SK-N-SH treated with all-trans-retinoic acid at 6 μM for 48 hours (cell line): ENCODE measurements at regions not wholly inside any gene's neighbourhood (a gene's known extent, or its start where the extent isn't known, plus 50 kb on each side); places are given as distances from the start of the nearest gene placed in this dataset.

Experiments
- CSDC2 ChIP-seq: fragments of 250-450 bp; sonication (Bioruptor Pico); IDR thresholded peaks from 2 replicates; pipeline ENCODE4 v1.5.0; 2020; ENCODE audit warnings: mild to moderate bottlenecking, moderate library complexity
- ESRRG ChIP-seq: fragments of 250-450 bp; sonication (Bioruptor Pico); IDR thresholded peaks from 2 replicates; pipeline ENCODE4 v1.6.1; 2021; ENCODE audit warnings: mild to moderate bottlenecking
- GLIS3 ChIP-seq: fragments of 250-450 bp; sonication (Bioruptor Pico); IDR thresholded peaks from 2 replicates; pipeline ENCODE4 v1.5.0; 2020; ENCODE audit warnings: mild to moderate bottlenecking, moderate library complexity
- RARB ChIP-seq: fragments of 250-450 bp; sonication (Bioruptor Pico); IDR thresholded peaks from 2 replicates; pipeline ENCODE4 v1.8.0; 2021; ENCODE audit warnings: mild to moderate bottlenecking, moderate library complexity
- ZFP30 ChIP-seq: fragments of 450-650 bp; formaldehyde crosslinking; IDR thresholded peaks from 2 replicates; pipeline ENCODE4 v1.5.0; 2022; ENCODE audit warnings: mild to moderate bottlenecking, moderate library complexity
- ZNF8 ChIP-seq: fragments of 450-650 bp; formaldehyde crosslinking; IDR thresholded peaks from 2 replicates; pipeline ENCODE4 v1.5.0; 2020; ENCODE audit warnings: mild to moderate bottlenecking, moderate library complexity
- TF ChIP-seq, protein P1 (sequence below): fragments of 250-450 bp; sonication (Bioruptor Pico); IDR thresholded peaks from 2 replicates; pipeline ENCODE4 v1.8.0; 2020; ENCODE audit warnings: mild to moderate bottlenecking, moderate library complexity, borderline replicate concordance
- TF ChIP-seq, protein P2 (sequence below): fragments of 250-450 bp; sonication (Bioruptor Pico); IDR thresholded peaks from 2 replicates; pipeline ENCODE4 v1.8.0; 2021; ENCODE audit warnings: low read depth, mild to moderate bottlenecking, moderate library complexity, borderline replicate concordance
- TF ChIP-seq, protein P3 (sequence below): fragments of 250-450 bp; sonication (Bioruptor Pico); IDR thresholded peaks from 2 replicates; pipeline ENCODE4 v1.5.0; 2020; ENCODE audit warnings: mild to moderate bottlenecking, moderate library complexity

DNA sequence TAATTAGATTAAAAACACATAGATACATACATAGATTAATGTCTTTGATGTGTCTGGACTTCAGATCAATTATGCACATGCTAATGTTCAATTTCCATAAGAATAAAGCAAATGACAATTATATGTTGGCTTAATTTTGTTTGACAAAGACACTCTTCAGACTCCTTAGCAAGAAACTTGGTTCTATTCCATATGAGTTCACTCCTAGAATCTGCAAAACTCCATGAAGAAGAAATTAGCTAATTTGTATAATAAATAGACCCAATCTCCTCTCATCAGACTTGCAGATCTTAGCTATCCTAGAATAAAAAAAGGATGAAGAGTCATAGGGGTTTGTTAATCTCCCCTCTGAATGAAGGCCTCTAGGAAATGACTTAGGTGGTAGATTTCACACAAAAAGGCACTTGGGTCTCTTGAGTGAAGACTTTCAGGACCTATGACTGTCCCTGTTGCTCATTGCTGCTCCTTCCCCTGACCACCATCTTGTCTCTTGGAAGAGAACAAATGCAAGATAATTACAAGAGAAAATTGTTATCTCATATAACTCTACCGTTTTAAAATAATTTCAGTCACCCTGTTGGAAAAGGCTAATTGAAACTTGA lies 302.2 kb downstream of the EFNB2 start:
- TF ChIP-seq, protein P1, sequence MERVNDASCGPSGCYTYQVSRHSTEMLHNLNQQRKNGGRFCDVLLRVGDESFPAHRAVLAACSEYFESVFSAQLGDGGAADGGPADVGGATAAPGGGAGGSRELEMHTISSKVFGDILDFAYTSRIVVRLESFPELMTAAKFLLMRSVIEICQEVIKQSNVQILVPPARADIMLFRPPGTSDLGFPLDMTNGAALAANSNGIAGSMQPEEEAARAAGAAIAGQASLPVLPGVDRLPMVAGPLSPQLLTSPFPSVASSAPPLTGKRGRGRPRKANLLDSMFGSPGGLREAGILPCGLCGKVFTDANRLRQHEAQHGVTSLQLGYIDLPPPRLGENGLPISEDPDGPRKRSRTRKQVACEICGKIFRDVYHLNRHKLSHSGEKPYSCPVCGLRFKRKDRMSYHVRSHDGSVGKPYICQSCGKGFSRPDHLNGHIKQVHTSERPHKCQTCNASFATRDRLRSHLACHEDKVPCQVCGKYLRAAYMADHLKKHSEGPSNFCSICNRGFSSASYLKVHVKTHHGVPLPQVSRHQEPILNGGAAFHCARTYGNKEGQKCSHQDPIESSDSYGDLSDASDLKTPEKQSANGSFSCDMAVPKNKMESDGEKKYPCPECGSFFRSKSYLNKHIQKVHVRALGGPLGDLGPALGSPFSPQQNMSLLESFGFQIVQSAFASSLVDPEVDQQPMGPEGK: no peak
- TF ChIP-seq ZNF8 (CRISPR knock-in tag): no peak
- TF ChIP-seq, protein P2, sequence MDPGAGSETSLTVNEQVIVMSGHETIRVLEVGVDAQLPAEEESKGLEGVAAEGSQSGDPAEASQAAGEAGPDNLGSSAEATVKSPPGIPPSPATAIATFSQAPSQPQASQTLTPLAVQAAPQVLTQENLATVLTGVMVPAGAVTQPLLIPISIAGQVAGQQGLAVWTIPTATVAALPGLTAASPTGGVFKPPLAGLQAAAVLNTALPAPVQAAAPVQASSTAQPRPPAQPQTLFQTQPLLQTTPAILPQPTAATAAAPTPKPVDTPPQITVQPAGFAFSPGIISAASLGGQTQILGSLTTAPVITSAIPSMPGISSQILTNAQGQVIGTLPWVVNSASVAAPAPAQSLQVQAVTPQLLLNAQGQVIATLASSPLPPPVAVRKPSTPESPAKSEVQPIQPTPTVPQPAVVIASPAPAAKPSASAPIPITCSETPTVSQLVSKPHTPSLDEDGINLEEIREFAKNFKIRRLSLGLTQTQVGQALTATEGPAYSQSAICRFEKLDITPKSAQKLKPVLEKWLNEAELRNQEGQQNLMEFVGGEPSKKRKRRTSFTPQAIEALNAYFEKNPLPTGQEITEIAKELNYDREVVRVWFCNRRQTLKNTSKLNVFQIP: no peak
- no peak for TF ChIP-seq RARB (CRISPR knock-in tag)
- TF ChIP-seq, protein P3, sequence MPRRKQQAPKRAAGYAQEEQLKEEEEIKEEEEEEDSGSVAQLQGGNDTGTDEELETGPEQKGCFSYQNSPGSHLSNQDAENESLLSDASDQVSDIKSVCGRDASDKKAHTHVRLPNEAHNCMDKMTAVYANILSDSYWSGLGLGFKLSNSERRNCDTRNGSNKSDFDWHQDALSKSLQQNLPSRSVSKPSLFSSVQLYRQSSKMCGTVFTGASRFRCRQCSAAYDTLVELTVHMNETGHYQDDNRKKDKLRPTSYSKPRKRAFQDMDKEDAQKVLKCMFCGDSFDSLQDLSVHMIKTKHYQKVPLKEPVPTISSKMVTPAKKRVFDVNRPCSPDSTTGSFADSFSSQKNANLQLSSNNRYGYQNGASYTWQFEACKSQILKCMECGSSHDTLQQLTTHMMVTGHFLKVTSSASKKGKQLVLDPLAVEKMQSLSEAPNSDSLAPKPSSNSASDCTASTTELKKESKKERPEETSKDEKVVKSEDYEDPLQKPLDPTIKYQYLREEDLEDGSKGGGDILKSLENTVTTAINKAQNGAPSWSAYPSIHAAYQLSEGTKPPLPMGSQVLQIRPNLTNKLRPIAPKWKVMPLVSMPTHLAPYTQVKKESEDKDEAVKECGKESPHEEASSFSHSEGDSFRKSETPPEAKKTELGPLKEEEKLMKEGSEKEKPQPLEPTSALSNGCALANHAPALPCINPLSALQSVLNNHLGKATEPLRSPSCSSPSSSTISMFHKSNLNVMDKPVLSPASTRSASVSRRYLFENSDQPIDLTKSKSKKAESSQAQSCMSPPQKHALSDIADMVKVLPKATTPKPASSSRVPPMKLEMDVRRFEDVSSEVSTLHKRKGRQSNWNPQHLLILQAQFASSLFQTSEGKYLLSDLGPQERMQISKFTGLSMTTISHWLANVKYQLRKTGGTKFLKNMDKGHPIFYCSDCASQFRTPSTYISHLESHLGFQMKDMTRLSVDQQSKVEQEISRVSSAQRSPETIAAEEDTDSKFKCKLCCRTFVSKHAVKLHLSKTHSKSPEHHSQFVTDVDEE (CRISPR knock-in tag): no peak
- TF ChIP-seq ZFP30 (CRISPR knock-in tag): no peak
- TF ChIP-seq ESRRG: no peak
- TF ChIP-seq CSDC2 (CRISPR knock-in tag): no peak
- no peak for TF ChIP-seq GLIS3 (CRISPR knock-in tag)
